Right atrium auricular region (tissue), 2 donors: ENCODE measurements at regions not wholly inside any gene's neighbourhood (a gene's known extent, or its start where the extent isn't known, plus 50 kb on each side); places are given as distances from the start of the nearest gene placed in this dataset.
"Not testable (repeated sequence)": the region's sequence is repeated elsewhere in the genome, so short reads cannot be mapped to it uniquely, and the experiment has no call there.

Experiments used
- DNase-seq: peaks from one replicate; pipeline ENCODE4 v3.0.0-alpha.2; 2019; ENCODE audit warnings: low spot score
- H3K27ac ChIP-seq, 2 donors: fragments of 200-600 bp; sonication (generic); 1 replicate in 1 of 2; 2 replicates in 1 of 2; pipeline ENCODE4 v1.5.1; 2016 to 2019
- H3K27me3 ChIP-seq, 2 donors: fragments of 200-600 bp; sonication (generic); one replicate each; pipeline versions ENCODE4 v1.5.1 to v1.6.0; 2017 to 2019
- H3K36me3 ChIP-seq: fragments of 200-600 bp; sonication (generic); one replicate; pipeline ENCODE4 v1.5.1; 2016
- H3K4me1 ChIP-seq, 2 donors: fragments of 200-600 bp; sonication (generic); one replicate each; pipeline versions ENCODE4 v1.5.1 to v1.6.0; 2017 to 2019
- H3K4me3 ChIP-seq, 2 donors: fragments of 200-600 bp; sonication (generic); 1 replicate in 1 of 2; 2 replicates in 1 of 2; pipeline ENCODE4 v1.5.1; 2017 to 2019; ENCODE audit warnings: mild to moderate bottlenecking in 1 of 2, moderate library complexity in 1 of 2
- H3K9me3 ChIP-seq, 2 donors: fragments of 200-600 bp; sonication (generic); one replicate each; pipeline ENCODE4 v1.5.1; 2019
- TF ChIP-seq, protein P1 (sequence below), 2 donors: fragments of 200-600 bp; sonication (generic); IDR thresholded peaks; one replicate each; pipeline ENCODE4 v1.5.1; 2019; ENCODE audit warnings: antibody characterized with exemption in 2 of 2

DNA sequence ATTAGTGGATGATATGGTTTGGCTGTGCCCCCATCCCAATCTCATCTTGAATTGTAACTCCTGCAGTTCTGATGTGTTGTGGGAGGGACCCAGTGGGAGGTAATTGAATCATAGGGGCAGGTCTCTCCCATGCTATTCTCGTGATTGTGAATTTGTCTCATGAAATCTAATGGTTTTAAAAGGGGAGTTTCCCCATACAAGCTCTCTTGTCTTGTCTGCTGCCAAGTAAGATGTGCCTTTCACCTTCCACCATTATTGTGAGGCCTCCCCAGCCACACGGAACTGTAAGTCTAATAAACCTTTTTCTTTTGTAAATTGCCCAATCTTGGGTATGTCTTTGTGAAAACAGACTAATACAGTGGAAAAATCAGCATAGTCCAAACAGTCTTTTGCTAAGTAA is 235.5 kb downstream of the TMEM161B start:
- no peak overlapping the region for H3K4me3 ChIP-seq
- H3K9me3 ChIP-seq, result no peaks in the 10 kb centered on the region
- H3K27ac ChIP-seq, result no peak overlapping the region
- no peaks in the 10 kb centered on the region for H3K4me1 ChIP-seq
- TF ChIP-seq, protein P1, sequence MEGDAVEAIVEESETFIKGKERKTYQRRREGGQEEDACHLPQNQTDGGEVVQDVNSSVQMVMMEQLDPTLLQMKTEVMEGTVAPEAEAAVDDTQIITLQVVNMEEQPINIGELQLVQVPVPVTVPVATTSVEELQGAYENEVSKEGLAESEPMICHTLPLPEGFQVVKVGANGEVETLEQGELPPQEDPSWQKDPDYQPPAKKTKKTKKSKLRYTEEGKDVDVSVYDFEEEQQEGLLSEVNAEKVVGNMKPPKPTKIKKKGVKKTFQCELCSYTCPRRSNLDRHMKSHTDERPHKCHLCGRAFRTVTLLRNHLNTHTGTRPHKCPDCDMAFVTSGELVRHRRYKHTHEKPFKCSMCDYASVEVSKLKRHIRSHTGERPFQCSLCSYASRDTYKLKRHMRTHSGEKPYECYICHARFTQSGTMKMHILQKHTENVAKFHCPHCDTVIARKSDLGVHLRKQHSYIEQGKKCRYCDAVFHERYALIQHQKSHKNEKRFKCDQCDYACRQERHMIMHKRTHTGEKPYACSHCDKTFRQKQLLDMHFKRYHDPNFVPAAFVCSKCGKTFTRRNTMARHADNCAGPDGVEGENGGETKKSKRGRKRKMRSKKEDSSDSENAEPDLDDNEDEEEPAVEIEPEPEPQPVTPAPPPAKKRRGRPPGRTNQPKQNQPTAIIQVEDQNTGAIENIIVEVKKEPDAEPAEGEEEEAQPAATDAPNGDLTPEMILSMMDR (IDR thresholded peaks at IDR 0.05), result no peak
- no peak for DNase-seq
- H3K27me3 ChIP-seq, result no peaks in the 10 kb centered on the region
- no peaks in the 10 kb centered on the region for H3K36me3 ChIP-seq

DNA sequence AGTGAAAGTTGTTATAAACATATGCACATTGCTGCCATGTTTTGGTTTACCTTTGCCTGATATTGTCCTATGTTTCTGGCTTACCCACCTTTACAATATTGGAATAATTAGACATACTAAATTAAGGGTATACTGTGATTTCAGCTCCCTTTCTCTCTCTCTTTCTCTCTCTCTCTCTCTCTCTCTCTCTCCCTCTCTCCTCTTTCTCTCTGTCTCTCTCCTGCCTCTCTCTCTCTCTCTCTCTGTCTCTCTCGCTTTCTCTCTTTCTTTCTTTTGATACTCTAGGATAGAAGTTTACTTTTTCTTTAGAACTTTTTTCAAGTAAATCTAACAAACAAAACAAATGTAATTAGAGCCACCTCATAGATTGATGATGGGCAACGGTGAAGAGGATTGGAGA is 239.6 kb downstream of the TMEM161B start:
- Histone ChIP-seq H3K4me1 (no peaks in the 10 kb centered on the region), H3K27ac (no peak overlapping the region), H3K4me3 (no peak overlapping the region), H3K36me3 (no peaks in the 10 kb centered on the region), H3K9me3 (no peaks in the 10 kb centered on the region), H3K27me3 (no peaks in the 10 kb centered on the region)
- DNase-seq, result no peak
- TF ChIP-seq, protein P1 (IDR thresholded peaks at IDR 0.05), result no peak

DNA sequence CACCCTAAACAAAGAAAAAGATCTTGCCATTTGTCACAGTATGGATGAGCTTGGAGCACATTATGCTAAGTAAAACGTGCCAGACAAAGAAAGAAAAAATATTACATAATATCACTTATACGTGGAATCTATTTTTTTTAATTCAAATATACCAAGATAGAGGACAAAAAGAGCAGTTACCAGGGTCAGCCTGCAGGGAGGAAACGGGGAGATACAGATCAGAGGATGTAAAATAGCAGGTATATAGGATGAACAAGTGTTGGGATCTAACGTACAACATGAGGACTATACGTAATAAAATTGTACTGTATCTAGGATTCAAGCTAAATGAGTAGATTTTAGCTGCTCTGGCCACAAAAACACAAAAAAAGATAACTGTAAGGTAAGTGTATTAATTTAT is 247.5 kb downstream of the TMEM161B start:
- no peak for DNase-seq
- Histone ChIP-seq H3K27ac (no peak overlapping the region), H3K9me3 (no peaks in the 10 kb centered on the region), H3K27me3 (no peaks in the 10 kb centered on the region), H3K36me3 (no peaks in the 10 kb centered on the region), H3K4me1 (no peaks in the 10 kb centered on the region), H3K4me3 (no peak overlapping the region)
- TF ChIP-seq, protein P1 (IDR thresholded peaks at IDR 0.05), result no peak

DNA sequence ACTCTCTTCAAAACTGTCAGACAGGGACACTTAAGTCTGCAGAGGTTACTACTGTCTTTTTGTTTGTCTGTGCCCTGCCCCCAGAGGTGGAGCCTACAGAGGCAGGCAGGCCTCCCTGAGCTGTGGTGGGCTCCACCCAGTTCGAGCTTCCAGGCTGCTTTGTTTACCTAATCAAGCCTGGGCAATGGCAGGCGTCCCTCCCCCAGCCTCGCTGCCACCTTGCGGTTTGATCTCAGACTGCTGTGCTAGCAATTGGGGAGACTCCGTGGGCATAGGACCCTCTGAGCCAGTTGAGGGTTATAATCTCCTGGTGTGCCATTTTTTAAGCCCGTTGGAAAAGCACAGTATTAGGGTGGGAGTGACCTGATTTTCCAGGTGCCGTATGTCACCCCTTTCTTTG is 253.7 kb downstream of the TMEM161B start:
- H3K9me3 ChIP-seq, H3K27me3 ChIP-seq, H3K27ac ChIP-seq, DNase-seq, H3K4me3 ChIP-seq, H3K4me1 ChIP-seq, H3K36me3 ChIP-seq: not testable (repeated sequence)

DNA sequence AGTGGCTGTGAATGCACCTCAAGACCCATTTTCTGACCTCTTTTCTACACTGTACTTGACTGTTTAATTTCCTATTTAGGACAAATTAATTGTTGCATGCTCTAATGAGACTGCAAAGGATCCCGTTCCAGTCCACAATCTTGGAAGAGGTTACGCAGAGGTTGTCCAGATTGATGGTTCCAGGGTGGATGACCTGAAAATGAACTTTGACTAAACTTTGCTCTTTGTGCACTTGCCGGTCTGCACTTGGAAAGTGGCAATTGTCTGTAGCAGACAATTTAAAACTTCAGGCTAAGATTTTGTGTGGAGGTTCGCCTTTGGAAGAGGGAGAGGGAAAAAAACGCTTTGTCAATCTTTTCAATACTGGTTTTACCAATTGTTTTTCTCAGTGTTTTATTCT is 267.8 kb downstream of the TMEM161B start:
- no peaks in the 10 kb centered on the region for H3K4me1 ChIP-seq
- H3K4me3 ChIP-seq, result no peak overlapping the region
- H3K9me3 ChIP-seq, result no peaks in the 10 kb centered on the region
- no peak for DNase-seq
- TF ChIP-seq, protein P1 (IDR thresholded peaks at IDR 0.05), result no peak
- no peaks in the 10 kb centered on the region for H3K36me3 ChIP-seq
- H3K27me3 ChIP-seq, result no peaks in the 10 kb centered on the region
- no peak overlapping the region for H3K27ac ChIP-seq

DNA sequence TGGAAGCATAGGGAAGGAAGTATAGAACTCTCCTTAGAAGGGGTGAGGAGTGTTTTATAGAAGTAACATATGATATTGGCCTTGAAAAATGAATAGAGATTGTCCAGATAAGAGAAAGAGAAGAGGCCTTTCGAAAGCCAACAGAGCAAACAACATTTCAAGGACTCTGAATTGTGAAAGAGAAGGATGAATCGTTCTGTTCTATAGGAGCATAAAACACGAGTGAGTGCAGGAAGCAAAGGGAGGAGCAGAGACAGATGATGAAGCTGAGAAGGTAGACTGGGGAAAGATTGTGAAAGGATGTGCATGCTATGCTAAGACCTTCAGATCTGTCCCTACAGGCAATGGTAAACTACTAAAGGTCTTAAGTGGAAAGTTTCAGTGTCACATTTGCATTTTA is 271.0 kb downstream of the TMEM161B start:
- Histone ChIP-seq H3K36me3 (no peaks in the 10 kb centered on the region), H3K4me1 (no peaks in the 10 kb centered on the region), H3K27ac (no peak overlapping the region), H3K27me3 (no peaks in the 10 kb centered on the region), H3K4me3 (no peak overlapping the region), H3K9me3 (no peaks in the 10 kb centered on the region)
- TF ChIP-seq, protein P1 (IDR thresholded peaks at IDR 0.05), result no peak
- DNase-seq, result no peak
